SK-N-SH (cell line): ENCODE measurements at regions not wholly inside any gene's neighbourhood (a gene's known extent, or its start where the extent isn't known, plus 50 kb on each side); places are given as distances from the start of the nearest gene placed in this dataset.
A peak's percentile ranks its signal among the peaks of the same experiment; 100 is the strongest.

Source experiments
- CTCF ChIA-PET: fragments of 300-600, 350-600 bp; formaldehyde crosslinking; extraction: SDS; loops from one replicate; lab custom pipeline; 2021; lab: Yijun Ruan, JAX
- POLR2A ChIA-PET: fragments of 350-600 bp; sonication (Branson Sonifier 250); formaldehyde crosslinking; extraction: SDS; loops from one replicate; lab custom pipeline; 2020; ENCODE audit warnings: antibody characterized with exemption, inconsistent platforms; lab: Yijun Ruan, JAX
- DNase-seq: peaks from one replicate; pipeline ENCODE4 v3.0.0; 2012
- H2AFZ ChIP-seq: fragments of 200-600 bp; sonication (generic); 2 replicates; pipeline ENCODE4 v1.8.1; 2016; ENCODE audit warnings: antibody characterized with exemption, mild to moderate bottlenecking, low read depth
- H3F3A ChIP-seq: fragments of 200-600 bp; sonication (generic); replicated peaks from 2 replicates; pipeline ENCODE3; 2016; ENCODE audit warnings: antibody characterized with exemption, mild to moderate bottlenecking; ENCODE audit not compliant: insufficient read depth
- H3K27ac ChIP-seq, 2 experiments: fragments of 200-500 bp in 1 of 2; fragments of 200-600 bp in 1 of 2; sonication (Bioruptor generic) in 1 of 2; sonication (generic), shearing (Covaris generic) in 1 of 2; 2 replicates each; pipeline versions ENCODE4 v1.5.1 to v1.6.1; 2014 to 2016; ENCODE audit warnings: low read depth in 2 of 2, inconsistent platforms in 1 of 2, low read length in 1 of 2, mild to moderate bottlenecking in 1 of 2, mixed read lengths in 1 of 2
- H3K27me3 ChIP-seq: fragments of 200-600 bp; sonication (generic), shearing (Covaris generic); 2 replicates; pipeline ENCODE4 v1.6.1; 2016; ENCODE audit warnings: mixed run types; ENCODE audit not compliant: insufficient read depth
- H3K36me3 ChIP-seq, 2 experiments: fragments of 200-500 bp in 1 of 2; fragments of 200-600 bp in 1 of 2; sonication (Bioruptor generic) in 1 of 2; sonication (generic) in 1 of 2; replicated peaks in 1 of 2; 2 replicates each; pipeline versions ENCODE3 to v1.5.1; 2014 to 2016; ENCODE audit warnings: low read length in 1 of 2, mild to moderate bottlenecking in 1 of 2; ENCODE audit not compliant: insufficient read depth in 2 of 2, control insufficient read depth in 1 of 2
- H3K4me1 ChIP-seq, 2 experiments: fragments of 200-500 bp in 1 of 2; fragments of 200-600 bp in 1 of 2; sonication (Bioruptor generic) in 1 of 2; sonication (generic), shearing (Covaris generic) in 1 of 2; 2 replicates each; pipeline versions ENCODE4 v1.5.1 to v1.6.1; 2014 to 2016; ENCODE audit warnings: low read depth in 1 of 2, low read length in 1 of 2, mixed run types in 1 of 2; ENCODE audit not compliant: insufficient read depth in 2 of 2, control insufficient read depth in 1 of 2
- H3K4me2 ChIP-seq: fragments of 200-600 bp; sonication (generic), shearing (Covaris generic); 2 replicates; pipeline ENCODE4 v1.6.1; 2017; ENCODE audit warnings: mixed run types
- H3K4me3 ChIP-seq, 2 experiments: fragments of 200-500 bp in 1 of 2; fragments of 200-600 bp in 1 of 2; sonication (Bioruptor generic) in 1 of 2; sonication (generic), shearing (Covaris generic) in 1 of 2; 2 replicates each; pipeline versions ENCODE4 v1.5.1 to v1.8.1; 2014 to 2016; ENCODE audit warnings: low read depth in 2 of 2, inconsistent platforms in 1 of 2, low read length in 1 of 2, mild to moderate bottlenecking in 1 of 2, mixed read lengths in 1 of 2, moderate library complexity in 1 of 2
- H3K79me2 ChIP-seq: fragments of 200-600 bp; sonication (generic); 2 replicates; pipeline ENCODE4 v1.8.1; 2017; ENCODE audit warnings: mild to moderate bottlenecking; ENCODE audit not compliant: insufficient read depth
- H3K9ac ChIP-seq: fragments of 200-600 bp; sonication (generic); 2 replicates; pipeline ENCODE4 v1.6.1; 2017; ENCODE audit warnings: mixed run types
- H3K9me2 ChIP-seq: fragments of 200-600 bp; sonication (generic); 2 replicates; pipeline ENCODE4 v1.6.1; 2017; ENCODE audit warnings: mixed run types
- H3K9me3 ChIP-seq: fragments of 200-600 bp; sonication (generic); 2 replicates; pipeline ENCODE4 v1.6.1; 2017; ENCODE audit warnings: mixed run types, mild to moderate bottlenecking, moderate library complexity
- H4K20me1 ChIP-seq: fragments of 200-600 bp; sonication (generic); 2 replicates; pipeline ENCODE4 v1.6.1; 2017; ENCODE audit warnings: mild to moderate bottlenecking, mixed run types; ENCODE audit not compliant: insufficient read depth
- FOXM1 ChIP-seq: IDR thresholded peaks from 2 replicates; pipeline ENCODE4 v1.4.0; 2012; ENCODE audit warnings: low read depth, mild to moderate bottlenecking
- MEF2A ChIP-seq: IDR thresholded peaks from 2 replicates; pipeline ENCODE4 v1.4.0; 2012; ENCODE audit warnings: low read depth, borderline replicate concordance
- PBX3 ChIP-seq: IDR thresholded peaks from 2 replicates; pipeline ENCODE4; 2012
- REST ChIP-seq: IDR thresholded peaks from 2 replicates; pipeline ENCODE4 v1.6.1; 2012; ENCODE audit warnings: mild to moderate bottlenecking, low read depth, low read length, moderate library complexity
- RFX5 ChIP-seq: IDR thresholded peaks from 2 replicates; pipeline ENCODE4 v1.6.1; 2012; ENCODE audit warnings: mild to moderate bottlenecking, improper control_type of control experiment, low read length
- WGBS: methylation state at CpG from one replicate; pipeline ENCODE4 v1.1.6; 2017; ENCODE audit warnings: low lambda C conversion rate; 5-methylcytosine and 5-hydroxymethylcytosine counted together

- no peak for TF ChIP-seq REST
These were observed 126.5 kb upstream of the JCAD start (continued) for GRCh38 chr10:30185916-30186315.

DNA sequence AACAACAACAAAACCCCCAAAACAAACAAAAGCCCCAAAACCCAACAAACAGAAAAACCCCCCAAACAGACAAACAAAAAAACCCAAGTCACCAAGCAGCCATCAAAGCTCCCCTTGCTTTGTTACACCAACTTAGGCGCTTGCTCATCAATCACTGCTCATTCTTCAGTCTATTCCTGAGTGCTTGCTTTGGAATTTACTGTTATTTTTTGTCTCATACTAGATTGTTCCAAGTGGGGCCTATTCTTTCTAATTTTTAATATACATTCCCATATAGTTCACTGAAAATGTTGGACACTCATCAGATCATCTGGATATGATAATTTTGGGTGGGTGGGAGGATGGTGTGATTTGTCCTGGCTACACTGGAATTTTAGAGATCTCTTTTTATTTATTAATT is 126.0 kb upstream of the JCAD start:
- Histone ChIP-seq H3K27me3 (no peaks in the 10 kb centered on the region), H3K4me1 (peaks cover 13 to 54% of the 10 kb centered on the region in 2 experiments; a peak in 3 of 4 replicates), H4K20me1 (no peaks in the 10 kb centered on the region), H2AFZ (no peak overlapping the region), H3K4me2 (peak overlapping the region; percentile 60), H3K9me3 (no peaks in the 10 kb centered on the region), H3K9ac (peak overlapping the region; percentile 49; the same call in 1 of the 2 replicates), H3K27ac (peak overlapping the region in 1 of 2 experiments; percentile 97; a peak in 2 of 4 replicates), H3K9me2 (no peaks in the 10 kb centered on the region), H3F3A (peaks cover 59% of the 10 kb centered on the region), H3K4me3 (no peak overlapping the region), H3K36me3 (no peaks in the 10 kb centered on the region), H3K79me2 (no peaks in the 10 kb centered on the region)
- POLR2A ChIA-PET, result no interaction called here
- CTCF ChIA-PET, result no interaction called here
- WGBS, result 90% methylated on average over 1 of the region's 1 CpG
- TF ChIP-seq PBX3 (peak; percentile 47), RFX5 (no peak), REST (no peak)
- no peak for DNase-seq

DNA sequence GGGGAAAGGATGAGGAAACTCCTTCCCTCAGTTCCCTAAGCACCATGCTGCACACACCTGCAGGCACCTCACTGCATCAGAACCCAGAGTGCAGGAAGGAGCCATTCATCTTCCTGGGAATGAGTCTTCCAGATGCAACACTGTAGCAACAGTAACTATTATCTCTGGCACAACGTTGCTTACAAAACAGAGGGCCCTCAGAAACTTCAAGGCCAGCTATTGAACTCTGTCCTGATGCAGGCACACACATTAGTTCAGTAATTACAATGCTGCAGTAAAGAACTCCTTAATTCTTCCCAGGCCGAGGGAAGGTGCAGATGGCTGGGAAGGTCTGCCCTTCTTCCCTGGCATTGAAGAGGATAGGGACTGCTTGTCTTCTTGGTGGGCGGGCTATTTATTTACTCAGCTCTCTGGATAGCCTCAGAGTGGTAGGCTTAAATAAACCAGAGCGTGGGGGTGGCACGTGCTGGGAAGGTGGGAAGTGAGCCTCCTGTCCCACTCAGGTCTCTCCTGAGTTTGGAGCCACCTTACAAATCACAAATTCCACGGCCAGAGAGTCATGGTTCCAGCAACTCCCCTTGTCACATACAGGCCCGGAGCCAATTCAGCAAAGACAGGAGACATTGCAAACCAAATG is 125.1 kb upstream of the JCAD start:
- CTCF ChIA-PET, result no interaction called here
- POLR2A ChIA-PET, result no interaction called here
- no peaks in the 10 kb centered on the region for H3K27me3 ChIP-seq
- H3K36me3 ChIP-seq, result no peaks in the 10 kb centered on the region
- H2AFZ ChIP-seq, result no peak overlapping the region
- H3K79me2 ChIP-seq, result no peaks in the 10 kb centered on the region
- WGBS, result 81% methylated on average over 7 of the region's 7 CpGs
- TF ChIP-seq FOXM1, result no peak
- TF ChIP-seq MEF2A, result no peak
- peaks cover 13 to 54% of the 10 kb centered on the region in 2 experiments; a peak in 3 of 4 replicates for H3K4me1 ChIP-seq
- no peak overlapping the region for H3K4me3 ChIP-seq
- H4K20me1 ChIP-seq, result no peaks in the 10 kb centered on the region
- no peak for DNase-seq
- peak overlapping the region; percentile 82 for H3K4me2 ChIP-seq
- no peaks in the 10 kb centered on the region for H3K9me2 ChIP-seq
- H3K9ac ChIP-seq, result peak overlapping the region; percentile 49; the same call in 1 of the 2 replicates
- H3K27ac ChIP-seq, result peak overlapping the region in 1 of 2 experiments; percentile 97; a peak in 3 of 4 replicates
- H3F3A ChIP-seq, result peaks cover 55% of the 10 kb centered on the region
- no peaks in the 10 kb centered on the region for H3K9me3 ChIP-seq
